DMS79 treated with DMSO at 0.1 percent for 48 hours (cell line): ENCODE measurements at regions not wholly inside any gene's neighbourhood (a gene's known extent, or its start where the extent isn't known, plus 50 kb on each side); places are given as distances from the start of the nearest gene placed in this dataset.
"Not testable (repeated sequence)": the region's sequence is repeated elsewhere in the genome, so short reads cannot be mapped to it uniquely, and the experiment has no call there.

Experiments
- DNase-seq: peaks from one replicate; lab custom pipeline; 2025; lab: John Stamatoyannopoulos, UW

DNA sequence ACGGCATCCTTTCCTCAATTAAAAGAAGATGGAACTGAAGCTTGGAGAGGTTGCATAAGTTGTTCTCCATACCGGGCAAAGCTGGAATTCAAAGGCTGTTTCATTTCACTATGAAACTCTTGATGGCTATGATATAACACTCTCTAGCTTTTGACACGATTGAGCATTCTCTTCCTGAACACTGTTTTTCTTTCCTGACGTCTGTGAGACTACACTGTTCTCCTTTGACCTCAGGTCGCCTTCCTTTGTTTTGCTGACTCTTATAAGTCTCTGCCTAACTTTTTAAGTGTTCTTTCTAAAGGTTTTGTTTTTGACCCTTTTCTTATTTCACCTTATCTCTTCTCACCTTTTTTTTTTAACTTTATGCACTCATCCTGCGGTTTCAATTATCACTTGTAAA lies 261.8 kb upstream of the LINC00305 start:
- DNase-seq: no peak

DNA sequence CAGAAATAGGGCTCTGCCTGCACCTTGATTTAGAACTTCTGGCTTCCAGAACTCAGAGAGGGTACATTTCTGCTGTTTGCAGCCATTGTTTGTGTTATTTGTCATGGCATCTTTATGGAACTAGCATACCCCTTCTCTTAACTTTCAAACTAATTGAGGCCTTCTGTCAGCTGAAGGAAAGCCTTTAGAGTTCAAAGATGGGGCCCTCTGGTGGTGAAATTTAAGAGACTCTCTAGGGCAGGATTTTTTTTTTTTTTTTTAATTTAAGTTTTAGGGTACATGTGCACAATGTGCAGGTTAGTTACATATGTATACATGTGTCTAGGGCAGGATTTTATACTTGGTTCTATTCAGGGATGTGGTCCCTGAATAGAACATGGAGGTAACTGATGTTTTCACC lies 260.6 kb upstream of the LINC00305 start:
- DNase-seq: no peak

DNA sequence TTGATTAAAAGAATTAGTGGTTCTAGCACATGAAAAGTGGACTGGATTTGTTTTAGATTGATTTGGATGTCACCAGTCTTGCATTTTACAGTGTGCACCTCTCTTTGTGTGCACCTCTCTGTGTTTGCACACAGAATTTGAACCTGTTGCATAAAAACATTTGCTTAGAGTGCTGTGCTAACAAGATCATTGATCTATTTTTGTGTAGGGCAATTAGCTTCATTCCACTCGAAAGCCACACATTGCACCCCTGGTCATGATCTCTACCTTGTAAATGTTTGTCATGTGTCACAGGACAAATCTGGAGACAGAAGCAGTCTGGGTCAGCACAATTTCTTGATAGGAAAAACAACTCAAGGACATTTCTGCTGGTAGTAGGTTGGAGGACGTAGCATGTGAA lies 258.7 kb upstream of the LINC00305 start:
- no peak for DNase-seq

DNA sequence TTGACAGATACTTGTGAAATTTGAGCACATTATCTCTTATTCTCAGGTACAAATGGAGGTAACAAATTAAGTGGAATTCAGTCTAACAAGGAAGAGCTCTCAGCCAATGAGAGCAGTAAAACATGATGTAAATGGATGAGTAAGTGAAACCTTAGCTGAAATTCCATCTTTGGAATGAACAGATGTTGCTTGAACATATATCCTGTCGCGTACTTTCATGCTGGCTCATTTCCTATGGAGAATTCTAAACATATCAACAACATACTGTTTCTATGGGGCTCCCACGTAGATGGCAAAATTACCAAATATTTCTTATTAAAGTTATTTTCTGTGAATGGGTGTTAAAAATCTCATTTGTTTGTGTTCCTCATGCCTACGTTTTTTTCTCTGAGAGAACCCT lies 256.3 kb upstream of the LINC00305 start:
- no peak for DNase-seq

DNA sequence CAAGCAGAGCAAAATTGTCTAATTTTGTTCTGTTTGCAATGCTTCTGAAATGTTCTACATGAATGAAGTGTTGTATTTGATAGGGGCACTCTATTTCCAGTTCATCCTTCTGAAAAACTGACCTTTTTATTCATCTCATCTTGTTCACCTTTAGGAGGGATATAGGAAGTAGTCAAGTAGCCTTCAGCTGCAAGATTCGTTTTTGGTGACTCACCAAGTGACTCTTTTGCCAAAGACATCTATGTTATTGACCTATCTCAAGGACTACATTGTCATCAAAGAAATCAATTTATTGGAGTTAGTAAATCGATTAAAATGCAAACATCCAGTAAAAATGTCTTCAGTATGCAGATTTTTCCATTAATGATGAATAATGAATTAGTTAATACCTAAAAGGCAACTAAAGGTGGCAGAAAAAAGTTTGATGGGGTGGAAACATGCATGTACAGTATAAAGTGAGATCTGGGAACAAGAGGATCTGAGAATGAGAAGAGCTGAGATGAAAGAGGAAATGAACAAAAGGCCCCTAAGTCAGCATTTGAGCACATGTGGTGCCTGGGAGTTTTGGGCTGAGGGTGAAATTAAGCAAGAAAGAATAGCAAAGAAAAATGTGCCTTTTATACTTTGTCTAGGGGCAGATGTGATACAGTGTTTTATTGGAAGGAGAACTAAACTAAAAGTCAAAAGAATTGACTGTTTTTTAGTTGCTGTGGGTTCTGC lies 255.1 kb upstream of the LINC00305 start:
- no peak for DNase-seq

DNA sequence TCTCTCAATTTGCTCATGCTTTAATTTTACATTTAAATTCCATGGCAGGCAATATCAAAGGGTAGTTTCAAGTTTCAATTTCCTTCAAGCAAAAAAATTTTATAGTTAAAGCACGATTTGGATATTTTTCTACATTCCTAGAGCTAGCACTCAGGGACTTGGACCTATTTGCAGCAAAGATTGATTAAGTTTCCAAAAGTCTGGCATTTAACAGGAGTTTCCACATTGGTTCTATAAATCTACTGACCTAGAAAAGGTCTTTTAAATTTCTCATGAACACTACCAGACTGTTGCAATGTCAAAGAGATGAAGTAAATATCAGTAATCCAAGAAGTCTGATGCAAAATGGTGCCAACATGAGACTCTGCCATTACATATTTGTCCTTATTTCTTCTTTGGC lies 253.7 kb upstream of the LINC00305 start:
- DNase-seq: no peak

DNA sequence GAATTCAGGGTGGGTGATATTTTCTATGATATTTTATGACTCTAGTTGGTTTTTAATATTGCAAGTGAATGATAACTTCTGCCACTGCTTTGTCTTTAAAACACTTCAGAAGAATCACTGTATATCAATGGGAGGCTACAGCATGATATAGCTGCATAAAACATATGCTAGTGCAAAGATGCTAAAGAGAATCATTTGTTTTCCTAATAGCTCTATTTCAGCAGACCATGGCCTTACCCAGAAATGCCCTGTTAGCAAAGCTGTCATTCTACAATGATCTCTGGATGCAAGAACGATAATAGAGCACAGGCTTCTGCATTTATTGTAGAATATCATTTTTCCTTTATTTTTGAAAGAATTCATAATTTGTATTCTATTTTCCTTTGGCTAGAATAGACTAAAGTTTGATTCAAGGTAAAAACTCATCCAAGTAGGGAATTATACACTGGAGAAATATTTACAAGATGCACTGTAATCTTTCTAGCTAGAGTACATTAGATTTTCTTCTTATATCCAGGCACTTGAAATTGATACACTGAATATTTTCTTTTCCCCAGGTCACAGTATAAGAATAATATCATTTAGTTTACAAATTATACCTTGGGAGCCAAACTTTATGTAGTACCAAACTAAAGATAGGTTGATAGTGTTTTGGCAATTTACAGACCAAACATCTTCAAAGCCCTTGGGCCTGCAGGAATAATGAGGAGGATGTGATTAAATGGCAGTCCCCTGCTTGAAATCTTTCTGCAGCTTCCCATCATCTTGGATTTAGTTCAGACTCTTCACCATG lies 252.6 kb upstream of the LINC00305 start:
- DNase-seq: no peak

DNA sequence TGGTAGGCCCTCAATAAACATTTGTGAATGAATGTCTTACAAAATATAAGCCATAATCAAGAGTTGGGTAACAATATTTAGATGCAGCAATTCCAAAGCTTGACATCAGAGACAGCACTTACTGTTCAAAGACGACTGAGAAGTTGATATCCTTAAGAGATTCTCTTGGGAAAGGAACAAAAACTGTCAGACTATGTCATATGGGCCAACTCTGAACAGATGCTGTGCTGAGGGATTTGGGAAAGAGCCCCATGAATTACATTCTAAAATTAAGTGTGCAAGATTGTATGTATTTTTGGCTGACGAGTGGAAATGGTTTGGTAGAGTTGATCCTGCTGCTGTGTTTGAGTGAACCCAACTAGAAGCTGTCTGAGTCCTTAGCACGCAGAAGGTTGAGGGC lies 250.7 kb upstream of the LINC00305 start:
- no peak for DNase-seq

DNA sequence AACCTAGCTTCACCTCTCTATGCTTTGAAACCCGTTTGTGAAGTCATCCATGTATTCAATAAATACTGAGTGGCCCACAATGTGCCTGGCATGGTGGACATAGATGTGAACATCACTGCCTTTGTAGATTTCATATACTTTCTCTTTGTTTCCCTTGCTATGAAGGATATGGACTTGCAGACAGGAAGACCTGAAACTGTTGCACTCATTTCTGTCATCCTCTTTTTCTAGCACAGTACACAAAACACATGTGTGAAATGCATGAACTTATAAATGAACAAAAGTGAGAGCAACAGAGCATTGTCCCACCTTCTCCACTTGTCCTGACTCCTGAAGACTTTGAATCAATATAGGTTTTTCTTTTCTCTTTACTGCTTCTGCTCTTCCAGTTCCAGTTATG lies 249.4 kb upstream of the LINC00305 start:
- no peak for DNase-seq

DNA sequence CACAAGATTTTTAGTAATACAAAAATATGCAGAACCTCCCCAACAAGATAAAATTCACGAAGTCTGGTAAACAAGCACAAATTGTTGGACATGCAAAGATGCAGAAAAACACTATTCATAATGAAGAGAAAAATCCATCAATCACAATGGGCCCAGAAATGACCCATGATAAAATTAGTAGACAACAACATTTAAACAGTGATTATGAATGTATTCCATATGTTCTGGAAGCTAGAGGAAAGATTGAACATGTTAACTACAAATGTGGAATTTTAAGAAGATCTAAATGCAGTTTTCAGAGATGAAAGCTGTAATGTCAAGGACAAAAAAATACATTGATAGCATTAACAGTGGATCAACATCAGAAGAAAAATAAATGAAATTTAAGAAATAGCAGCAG lies 243.3 kb upstream of the LINC00305 start:
- no peak for DNase-seq

DNA sequence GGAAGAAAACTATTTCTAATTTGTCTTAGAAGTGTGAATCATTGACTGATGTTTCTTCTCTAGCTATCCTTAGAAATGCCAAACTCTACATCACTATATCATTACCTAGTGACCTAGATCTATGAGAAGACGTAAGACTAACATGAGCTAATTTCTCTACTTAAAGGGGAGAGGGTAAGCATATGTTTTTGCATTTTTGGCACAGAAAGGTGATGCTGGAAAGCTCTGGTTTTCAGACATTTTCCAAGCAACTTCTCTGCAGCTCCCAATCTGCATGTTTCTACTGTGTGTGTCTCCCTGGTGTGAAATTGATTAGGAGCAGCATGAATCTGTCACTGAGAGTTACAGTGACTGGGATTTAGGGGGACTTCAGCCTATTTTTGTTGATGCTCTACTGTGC lies 235.2 kb upstream of the LINC00305 start:
- no peak for DNase-seq

DNA sequence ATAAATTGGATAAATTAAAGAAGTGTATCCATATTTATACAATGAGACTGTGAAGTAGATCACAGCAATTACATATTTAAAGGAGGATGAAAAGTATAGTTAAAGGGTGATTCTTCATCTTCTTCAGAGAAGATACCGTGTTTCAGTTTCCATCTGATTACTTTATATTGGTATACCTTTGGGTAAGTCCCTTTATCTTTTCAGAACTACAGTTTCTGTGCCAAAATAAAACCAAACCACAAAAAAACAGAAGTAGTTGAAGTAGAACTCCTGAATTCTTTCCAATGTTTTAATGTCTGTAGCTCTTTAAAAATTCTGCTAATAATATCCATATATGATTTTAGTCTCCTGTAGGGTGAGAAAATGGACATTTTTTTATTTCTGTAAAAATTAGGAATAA lies 231.2 kb upstream of the LINC00305 start:
- no peak for DNase-seq

DNA sequence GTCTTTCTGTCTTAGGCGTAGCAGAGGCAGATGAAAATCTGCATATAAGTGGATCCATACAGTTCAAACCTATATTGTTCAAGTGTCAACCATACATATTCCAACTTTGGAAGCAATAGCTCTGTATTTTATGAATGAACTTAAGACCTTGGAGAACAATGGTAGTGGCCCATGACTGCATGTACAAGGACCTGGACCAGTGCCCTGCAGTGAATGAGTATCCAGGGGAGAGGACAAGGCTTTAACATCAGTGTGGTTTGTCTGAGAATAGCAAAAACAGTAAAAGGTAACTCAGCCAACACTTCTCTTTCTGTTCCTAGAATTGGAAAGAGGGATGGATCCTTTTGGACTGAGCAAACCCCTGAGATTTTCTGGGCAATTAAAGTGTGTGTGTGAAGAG lies 230.8 kb upstream of the LINC00305 start:
- no peak for DNase-seq

DNA sequence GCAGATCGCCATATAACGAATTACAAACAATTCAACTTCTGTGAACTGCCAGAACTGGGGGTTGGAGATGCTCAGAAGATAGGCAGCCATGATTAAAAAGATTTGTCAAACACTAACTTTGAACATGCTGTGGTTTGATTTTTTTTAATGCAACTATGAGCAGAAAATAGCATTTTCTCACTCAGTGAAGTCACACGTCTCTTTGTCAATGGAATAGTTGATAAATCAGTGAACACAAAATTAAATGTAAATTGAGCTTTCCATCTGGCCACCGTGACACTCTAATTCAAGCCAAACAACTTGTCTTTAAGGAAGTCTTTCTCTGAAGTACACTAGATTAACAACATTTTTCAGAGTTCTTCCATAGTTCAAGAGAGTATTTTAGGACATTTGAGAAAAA lies 228.6 kb upstream of the LINC00305 start:
- DNase-seq: no peak

DNA sequence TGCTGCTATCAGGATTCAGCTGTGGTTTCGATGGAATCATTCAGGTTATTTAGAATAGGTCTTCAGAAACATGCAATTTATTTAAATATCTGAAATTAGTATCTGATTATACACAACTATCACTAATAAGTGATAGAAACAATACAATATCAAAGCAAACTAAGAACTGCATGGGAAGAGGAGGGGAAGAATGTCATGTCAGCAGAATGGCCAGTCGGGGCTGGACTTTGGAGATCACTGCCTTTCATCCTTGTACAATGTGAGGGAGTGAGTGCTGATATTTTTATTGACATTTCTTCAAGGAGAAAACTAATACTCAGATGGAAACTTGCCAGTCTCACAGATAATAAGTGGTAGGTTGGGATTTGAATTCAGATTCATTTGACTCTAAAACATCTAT lies 224.0 kb upstream of the LINC00305 start:
- no peak for DNase-seq

DNA sequence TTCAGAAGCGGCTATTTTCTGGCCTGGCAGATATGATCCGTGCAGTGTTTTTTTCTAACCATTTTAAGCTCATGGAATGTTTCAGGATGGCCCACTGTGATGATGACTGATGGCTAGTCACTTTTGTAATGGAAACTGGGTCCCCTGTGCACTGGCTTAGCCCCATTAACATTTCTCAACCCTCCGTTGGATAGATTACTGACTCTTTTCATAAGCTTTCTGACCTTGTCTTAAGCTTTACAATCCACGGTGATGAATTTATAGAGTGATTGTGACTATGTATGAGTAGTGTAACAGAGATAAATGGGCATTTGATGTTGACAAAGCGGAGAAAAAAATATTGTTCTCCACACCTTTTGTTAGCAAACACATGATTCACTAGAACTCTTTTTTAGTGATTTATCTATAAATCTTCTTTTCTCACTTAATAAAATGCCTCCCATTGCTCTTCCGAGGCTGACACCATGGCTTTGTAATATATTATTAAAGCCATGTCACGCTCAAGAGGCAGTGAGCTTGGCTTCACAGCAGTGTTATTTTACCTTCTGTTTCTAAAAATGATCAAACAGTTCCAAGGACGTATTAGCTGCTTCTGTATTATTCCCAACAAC lies 221.0 kb upstream of the LINC00305 start:
- not testable (repeated sequence) for DNase-seq

DNA sequence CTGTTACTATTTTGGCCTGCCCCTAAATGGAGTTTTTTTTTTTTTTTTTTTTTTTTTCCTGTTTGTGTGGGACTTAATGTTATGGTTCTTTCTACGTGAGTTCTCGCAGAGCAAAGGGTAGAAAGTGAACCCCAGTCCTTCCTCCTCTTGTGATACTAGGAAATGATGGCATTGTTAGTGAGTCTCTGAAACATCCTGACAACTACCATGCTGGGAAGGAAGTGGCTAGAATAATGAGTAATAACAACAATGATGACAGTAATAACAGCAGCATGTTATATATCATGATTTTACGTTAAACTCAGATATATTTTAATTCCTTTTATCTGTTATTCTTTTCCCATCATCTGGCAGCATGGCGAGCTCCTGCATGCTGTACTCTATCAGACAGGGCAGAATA lies 216.2 kb upstream of the LINC00305 start:
- no peak for DNase-seq

DNA sequence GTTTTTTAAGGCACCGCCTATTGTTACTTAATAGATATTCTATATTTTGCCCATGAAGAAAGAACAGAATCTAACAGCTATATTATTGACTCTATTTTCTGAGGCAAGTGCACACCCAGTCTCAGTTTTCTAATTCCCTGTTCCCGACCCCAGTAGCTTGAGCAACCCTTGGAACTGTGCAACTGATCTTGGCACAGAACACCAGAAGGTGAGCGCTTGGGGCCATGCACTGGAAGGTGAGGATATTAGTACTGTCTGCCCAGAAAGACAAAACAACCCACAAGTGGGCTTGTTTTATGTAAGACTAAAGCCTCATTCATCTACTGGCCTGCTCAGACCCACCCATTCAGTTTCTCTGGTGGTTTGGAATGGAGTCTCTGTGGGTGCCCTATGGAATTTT lies 188.8 kb upstream of the LINC00305 start:
- no peak for DNase-seq

DNA sequence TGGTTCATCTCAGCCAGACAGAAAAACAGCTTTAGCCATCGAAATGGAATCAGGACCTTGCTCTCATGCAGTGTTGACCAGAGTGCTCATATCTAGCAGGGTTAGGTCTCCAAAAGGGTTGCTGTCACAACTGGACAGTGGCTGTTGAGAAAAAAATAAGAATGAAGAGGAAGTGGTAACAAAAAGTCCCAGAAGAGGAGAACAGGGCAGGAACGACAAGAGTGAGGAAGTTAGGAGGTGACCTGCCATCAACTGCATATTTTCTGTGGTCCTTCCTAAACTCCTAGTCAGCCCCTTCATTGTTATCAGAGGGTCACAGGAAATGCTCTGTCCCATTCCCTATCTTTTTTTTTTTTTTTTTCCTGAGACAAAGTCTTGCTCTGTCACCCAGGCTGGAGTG lies 188.1 kb upstream of the LINC00305 start:
- DNase-seq: no peak

DNA sequence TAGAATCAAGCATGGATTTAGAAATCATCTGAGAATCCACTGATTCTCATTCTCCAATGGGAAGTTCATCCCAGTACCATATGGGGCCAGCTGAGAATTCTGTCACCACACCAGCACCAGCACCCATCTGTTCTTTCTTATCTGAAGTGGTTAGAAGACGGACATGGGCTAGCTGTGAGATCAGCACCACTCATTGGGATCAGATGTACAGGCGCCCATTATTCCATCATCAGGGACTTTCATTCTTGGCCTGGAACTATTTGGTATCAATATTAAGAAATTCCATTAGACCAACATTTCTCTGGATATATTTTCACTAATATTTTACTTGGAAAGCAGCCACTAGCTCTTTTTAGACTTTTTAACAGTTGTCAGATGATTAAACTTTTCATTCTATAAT lies 185.9 kb upstream of the LINC00305 start:
- no peak for DNase-seq

DNA sequence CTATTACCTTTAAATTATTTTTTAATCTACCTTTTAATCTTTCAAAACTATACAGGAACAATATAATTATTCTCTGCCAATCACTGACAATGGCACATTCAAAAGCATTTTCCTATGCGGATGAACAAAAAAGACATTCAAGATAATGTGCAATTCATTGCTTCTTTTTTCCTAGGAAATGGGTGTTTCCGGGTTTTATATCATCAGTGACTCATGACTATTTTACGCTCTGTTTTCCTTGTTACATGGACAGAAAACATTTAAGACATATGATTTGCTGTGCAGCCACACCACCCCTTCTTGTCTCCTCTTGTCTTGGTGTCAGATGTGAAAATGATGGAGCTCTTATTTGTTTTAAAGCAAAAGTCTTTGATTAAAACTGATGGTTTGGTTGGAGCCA lies 184.7 kb upstream of the LINC00305 start:
- DNase-seq: no peak

DNA sequence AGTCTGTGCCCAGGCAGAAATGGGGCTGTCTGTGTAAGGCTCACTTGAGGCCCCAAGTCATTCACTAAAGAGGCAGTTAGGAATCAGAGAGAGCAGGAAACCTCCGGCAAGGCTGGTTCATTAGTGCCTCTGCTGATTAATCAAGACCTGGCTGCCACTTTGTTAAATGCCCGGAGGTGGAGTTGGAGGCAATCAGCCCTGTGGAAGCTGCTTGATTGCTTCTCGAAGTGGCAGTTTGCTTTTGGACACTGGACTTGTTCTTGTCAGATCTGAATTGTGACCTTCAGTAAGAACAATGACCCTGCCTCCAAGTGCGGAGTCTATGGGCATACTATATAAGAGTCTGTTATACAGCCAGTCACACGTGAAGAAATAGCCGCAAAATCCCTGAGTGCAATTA lies 183.9 kb upstream of the LINC00305 start:
- no peak for DNase-seq

DNA sequence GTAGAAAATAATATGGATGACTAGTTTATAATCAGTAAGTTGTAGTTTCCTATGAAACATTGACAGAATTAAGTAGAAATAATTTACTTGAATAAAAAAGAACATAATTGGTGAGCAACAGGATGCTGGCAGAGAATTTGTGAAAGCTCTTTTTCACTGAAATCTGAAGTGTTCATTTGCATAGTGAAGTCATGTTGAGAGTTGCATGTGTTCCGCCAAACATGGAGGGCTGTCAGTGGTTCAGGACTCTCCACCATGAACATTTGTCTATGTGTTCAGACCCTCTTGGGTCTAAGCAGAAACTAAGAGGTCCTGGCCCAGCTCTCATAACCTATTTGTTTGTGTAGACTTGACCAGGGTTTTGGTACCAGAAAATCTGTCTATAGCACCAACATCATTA lies 182.5 kb upstream of the LINC00305 start:
- no peak for DNase-seq
